HEK293 (cell line): ENCODE measurements at regions not wholly inside any gene's neighbourhood (a gene's known extent, or its start where the extent isn't known, plus 50 kb on each side); places are given as distances from the start of the nearest gene placed in this dataset.

ENCODE experiments used
- CTCF ChIA-PET: fragments of 350-600 bp; formaldehyde crosslinking; extraction: SDS; loops from one replicate; lab custom pipeline; 2021; ENCODE audit warnings: antibody characterized with exemption; lab: Yijun Ruan, JAX
- POLR2A ChIA-PET: fragments of 300-600 bp; formaldehyde crosslinking; extraction: SDS; loops from one replicate; lab custom pipeline; 2020; ENCODE audit warnings: antibody characterized with exemption, inconsistent platforms; lab: Yijun Ruan, JAX
- H3K27ac ChIP-seq: fragments of 200-500 bp; sonication (Bioruptor generic); 2 replicates; pipeline ENCODE4 v1.5.1; 2014; ENCODE audit warnings: low read depth, low read length, control low read depth, inconsistent platforms; ENCODE audit errors: extremely low read depth
- H3K36me3 ChIP-seq, 2 experiments: fragments of 200-500 bp in 1 of 2; sonication (Bioruptor generic) in 1 of 2; 1 replicate in 1 of 2; 2 replicates in 1 of 2; pipeline ENCODE4 v1.5.1; 2014 to 2017; ENCODE audit warnings: inconsistent platforms in 2 of 2, low read length in 2 of 2; ENCODE audit not compliant: control insufficient read depth in 2 of 2, insufficient read depth in 1 of 2
- H3K4me1 ChIP-seq: fragments of 200-500 bp; sonication (Bioruptor generic); 2 replicates; pipeline ENCODE4 v1.5.1; 2014; ENCODE audit warnings: mild to moderate bottlenecking, low read length, inconsistent platforms; ENCODE audit not compliant: control insufficient read depth, insufficient read depth
- H3K4me3 ChIP-seq: 2 replicates; pipeline ENCODE4 v1.5.1; 2011; ENCODE audit warnings: low read depth, mild to moderate bottlenecking, control low read depth, low read length, moderate library complexity
- H3K9me3 ChIP-seq: fragments of 200-500 bp; sonication (Bioruptor generic); 2 replicates; pipeline ENCODE4 v1.5.1; 2014; ENCODE audit warnings: low read depth, low read length, inconsistent platforms; ENCODE audit not compliant: control insufficient read depth, insufficient read depth
- GFI1B ChIP-seq: fragments of 450-650 bp; formaldehyde crosslinking; IDR thresholded peaks from 2 replicates; pipeline ENCODE4 v1.5.1; 2016; ENCODE audit warnings: missing biosample characterization, missing genetic modification characterization
- GLI2 ChIP-seq: fragments of 450-650 bp; formaldehyde crosslinking; IDR thresholded peaks from 2 replicates; pipeline ENCODE4; 2017; ENCODE audit warnings: missing biosample characterization, missing genetic modification characterization, low read depth, borderline replicate concordance
- HOXD13 ChIP-seq: sonication (generic); formaldehyde crosslinking; IDR thresholded peaks from 2 replicates; pipeline ENCODE4 v1.8.0; 2022; ENCODE audit warnings: missing genetic modification reagents, borderline replicate concordance
- KLF16 ChIP-seq: fragments of 450-650 bp; formaldehyde crosslinking; IDR thresholded peaks from 2 replicates; pipeline ENCODE4 v1.5.1; 2017; ENCODE audit warnings: missing biosample characterization, missing genetic modification characterization
- KLF8 ChIP-seq: fragments of 450-650 bp; formaldehyde crosslinking; IDR thresholded peaks from 2 replicates; pipeline ENCODE4 v1.5.1; 2016; ENCODE audit warnings: missing biosample characterization, missing genetic modification characterization
- OVOL3 ChIP-seq: fragments of 450-650 bp; formaldehyde crosslinking; IDR thresholded peaks from 2 replicates; pipeline ENCODE4 v1.5.1; 2016; ENCODE audit warnings: missing biosample characterization, missing genetic modification characterization
- WT1 ChIP-seq: fragments of 450-650 bp; formaldehyde crosslinking; IDR thresholded peaks from 2 replicates; pipeline ENCODE4 v1.5.1; 2016; ENCODE audit warnings: missing biosample characterization, missing genetic modification characterization
- ZBTB48 ChIP-seq: fragments of 450-650 bp; formaldehyde crosslinking; IDR thresholded peaks from 2 replicates; pipeline ENCODE4 v1.5.1; 2016; ENCODE audit warnings: missing biosample characterization, missing genetic modification characterization
- ZFP69B ChIP-seq: fragments of 450-650 bp; formaldehyde crosslinking; IDR thresholded peaks from 2 replicates; pipeline ENCODE4 v1.5.1; 2016; ENCODE audit warnings: missing biosample characterization, missing genetic modification characterization
- ZNF23 ChIP-seq: fragments of 450-650 bp; formaldehyde crosslinking; IDR thresholded peaks from 2 replicates; pipeline ENCODE4 v1.5.1; 2016; ENCODE audit warnings: missing biosample characterization, missing genetic modification characterization, borderline replicate concordance
- ZNF311 ChIP-seq: fragments of 450-650 bp; formaldehyde crosslinking; IDR thresholded peaks from 2 replicates; pipeline ENCODE4 v1.5.1; 2017; ENCODE audit warnings: missing biosample characterization, missing genetic modification characterization, borderline replicate concordance
- ZNF335 ChIP-seq: fragments of 450-650 bp; formaldehyde crosslinking; conservative IDR thresholded peaks from 2 replicates; pipeline ENCODE4 v1.5.1; 2016; ENCODE audit warnings: missing biosample characterization, missing genetic modification characterization
- ZNF521 ChIP-seq: fragments of 450-650 bp; formaldehyde crosslinking; IDR thresholded peaks from 2 replicates; pipeline ENCODE4 v1.5.1; 2017; ENCODE audit warnings: missing biosample characterization, mild to moderate bottlenecking, missing genetic modification characterization
- ZNF558 ChIP-seq: fragments of 450-650 bp; formaldehyde crosslinking; IDR thresholded peaks from 2 replicates; pipeline ENCODE4 v1.5.1; 2016; ENCODE audit warnings: missing biosample characterization, missing genetic modification characterization
- ZNF629 ChIP-seq: fragments of 450-650 bp; formaldehyde crosslinking; IDR thresholded peaks from 2 replicates; pipeline ENCODE4 v1.5.1; 2017; ENCODE audit warnings: missing biosample characterization, missing genetic modification characterization
- ZNF677 ChIP-seq: fragments of 450-650 bp; IDR thresholded peaks from 2 replicates; pipeline ENCODE4 v1.5.0; 2018; ENCODE audit warnings: missing biosample characterization, mild to moderate bottlenecking, missing genetic modification characterization, moderate library complexity
- ZNF701 ChIP-seq: fragments of 450-650 bp; formaldehyde crosslinking; IDR thresholded peaks from 2 replicates; pipeline ENCODE4 v1.5.1; 2016; ENCODE audit warnings: missing biosample characterization, missing genetic modification characterization
- ZNF777 ChIP-seq: fragments of 450-650 bp; formaldehyde crosslinking; IDR thresholded peaks from 2 replicates; pipeline ENCODE4 v1.5.1; 2017; ENCODE audit warnings: missing biosample characterization, missing genetic modification characterization, borderline replicate concordance
- TF ChIP-seq, protein P1 (sequence below): fragments of 450-650 bp; formaldehyde crosslinking; IDR thresholded peaks from 2 replicates; pipeline ENCODE4 v1.5.1; 2017; ENCODE audit warnings: missing biosample characterization, missing genetic modification characterization
- TF ChIP-seq, protein P2 (sequence below): fragments of 450-650 bp; formaldehyde crosslinking; IDR thresholded peaks from 2 replicates; pipeline ENCODE4 v1.5.1; 2016; ENCODE audit warnings: missing biosample characterization, missing genetic modification characterization
- TF ChIP-seq, protein P3 (sequence below): fragments of 450-650 bp; formaldehyde crosslinking; IDR thresholded peaks from 2 replicates; pipeline ENCODE4 v1.5.1; 2016; ENCODE audit warnings: missing biosample characterization, missing genetic modification characterization
- TF ChIP-seq, protein P4 (sequence below): fragments of 450-650 bp; formaldehyde crosslinking; IDR thresholded peaks from 2 replicates; pipeline ENCODE4 v1.5.1; 2017; ENCODE audit warnings: missing biosample characterization, missing genetic modification characterization
- TF ChIP-seq, protein P5 (sequence below): fragments of 450-650 bp; formaldehyde crosslinking; conservative IDR thresholded peaks from 2 replicates; pipeline ENCODE4 v1.5.1; 2016; ENCODE audit warnings: low read depth, missing biosample characterization, missing genetic modification characterization

DNA sequence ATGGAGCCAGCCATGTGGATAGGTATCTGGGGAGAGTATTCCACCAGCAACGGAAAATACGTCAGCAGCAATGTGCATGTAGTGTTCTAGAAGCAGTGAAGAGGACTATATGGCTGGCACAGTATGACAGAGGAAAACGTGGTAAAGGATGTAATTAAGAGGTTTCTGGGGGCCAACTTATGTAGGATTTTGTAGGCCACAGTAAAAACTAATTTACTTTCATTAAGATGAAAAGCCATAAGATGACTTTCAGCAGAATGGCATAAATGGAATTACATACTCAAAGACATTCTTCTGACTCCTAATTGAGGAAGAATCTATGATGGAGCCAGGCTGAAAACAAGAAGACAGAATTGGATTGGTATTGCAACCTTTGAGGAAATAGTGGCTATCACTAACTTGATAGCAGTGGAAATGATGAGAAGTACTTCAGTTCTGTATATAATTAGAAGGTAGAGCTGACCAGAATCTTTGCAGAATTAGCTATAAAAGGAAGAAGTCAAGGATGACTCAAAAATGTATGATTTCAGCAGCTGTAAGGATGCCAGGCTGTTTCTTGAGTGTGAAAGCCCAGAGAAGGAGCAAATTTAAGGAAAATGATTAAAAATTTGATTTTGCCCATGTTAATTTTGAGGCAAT is 156.7 kb downstream of the MBL2 start:
- no peak overlapping the region for H3K27ac ChIP-seq
- ChIA-PET CTCF (interaction anchor here (0.6 kb wide), 1 partner anchor 19 kb away, joined by 4 read pairs; no protein-coding TSS in a partner anchor), POLR2A (no interaction called here)
- no peaks in the 10 kb centered on the region for H3K36me3 ChIP-seq
- no peaks in the 10 kb centered on the region for H3K4me1 ChIP-seq
- no peak overlapping the region for H3K4me3 ChIP-seq
- TF ChIP-seq ZBTB48: no peak
- TF ChIP-seq ZNF777 (tag by site-specific recombination): no peak
- no peak for TF ChIP-seq ZNF558 (tag by site-specific recombination)
- no peak for TF ChIP-seq HOXD13
- TF ChIP-seq, protein P1, sequence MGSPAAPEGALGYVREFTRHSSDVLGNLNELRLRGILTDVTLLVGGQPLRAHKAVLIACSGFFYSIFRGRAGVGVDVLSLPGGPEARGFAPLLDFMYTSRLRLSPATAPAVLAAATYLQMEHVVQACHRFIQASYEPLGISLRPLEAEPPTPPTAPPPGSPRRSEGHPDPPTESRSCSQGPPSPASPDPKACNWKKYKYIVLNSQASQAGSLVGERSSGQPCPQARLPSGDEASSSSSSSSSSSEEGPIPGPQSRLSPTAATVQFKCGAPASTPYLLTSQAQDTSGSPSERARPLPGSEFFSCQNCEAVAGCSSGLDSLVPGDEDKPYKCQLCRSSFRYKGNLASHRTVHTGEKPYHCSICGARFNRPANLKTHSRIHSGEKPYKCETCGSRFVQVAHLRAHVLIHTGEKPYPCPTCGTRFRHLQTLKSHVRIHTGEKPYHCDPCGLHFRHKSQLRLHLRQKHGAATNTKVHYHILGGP (tag by site-specific recombination): no peak
- TF ChIP-seq, protein P2, sequence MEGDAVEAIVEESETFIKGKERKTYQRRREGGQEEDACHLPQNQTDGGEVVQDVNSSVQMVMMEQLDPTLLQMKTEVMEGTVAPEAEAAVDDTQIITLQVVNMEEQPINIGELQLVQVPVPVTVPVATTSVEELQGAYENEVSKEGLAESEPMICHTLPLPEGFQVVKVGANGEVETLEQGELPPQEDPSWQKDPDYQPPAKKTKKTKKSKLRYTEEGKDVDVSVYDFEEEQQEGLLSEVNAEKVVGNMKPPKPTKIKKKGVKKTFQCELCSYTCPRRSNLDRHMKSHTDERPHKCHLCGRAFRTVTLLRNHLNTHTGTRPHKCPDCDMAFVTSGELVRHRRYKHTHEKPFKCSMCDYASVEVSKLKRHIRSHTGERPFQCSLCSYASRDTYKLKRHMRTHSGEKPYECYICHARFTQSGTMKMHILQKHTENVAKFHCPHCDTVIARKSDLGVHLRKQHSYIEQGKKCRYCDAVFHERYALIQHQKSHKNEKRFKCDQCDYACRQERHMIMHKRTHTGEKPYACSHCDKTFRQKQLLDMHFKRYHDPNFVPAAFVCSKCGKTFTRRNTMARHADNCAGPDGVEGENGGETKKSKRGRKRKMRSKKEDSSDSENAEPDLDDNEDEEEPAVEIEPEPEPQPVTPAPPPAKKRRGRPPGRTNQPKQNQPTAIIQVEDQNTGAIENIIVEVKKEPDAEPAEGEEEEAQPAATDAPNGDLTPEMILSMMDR (tag by site-specific recombination): no peak
- TF ChIP-seq ZNF335 (tag by site-specific recombination): no peak
- no peak for TF ChIP-seq KLF16
- no peak for TF ChIP-seq OVOL3 (tag by site-specific recombination)
- no peak for TF ChIP-seq ZNF677 (tag by site-specific recombination)
- no peak for TF ChIP-seq ZNF311 (tag by site-specific recombination)
- TF ChIP-seq ZFP69B (tag by site-specific recombination): no peak
- no peak for TF ChIP-seq GLI2
- H3K9me3 ChIP-seq: no peaks in the 10 kb centered on the region

DNA sequence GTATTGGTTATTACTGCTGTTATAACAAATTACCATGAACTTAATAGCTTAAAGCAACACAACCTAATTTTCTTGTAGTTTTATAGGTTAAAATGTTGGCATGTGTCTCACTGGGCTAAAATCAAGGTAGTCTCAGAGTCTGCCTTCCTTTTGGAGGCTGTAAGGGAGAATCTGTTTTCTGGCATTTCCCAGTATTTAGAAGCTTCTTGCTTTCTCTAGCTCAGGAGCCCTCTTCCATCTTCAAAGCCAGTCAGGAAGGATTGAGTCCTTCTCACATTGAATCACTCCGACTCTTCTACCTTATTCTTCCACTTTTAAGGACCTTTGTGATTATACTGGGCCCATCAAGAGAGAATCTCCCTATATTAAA is 156.2 kb downstream of the MBL2 start:
- H3K36me3 ChIP-seq: no peaks in the 10 kb centered on the region
- no peak overlapping the region for H3K4me3 ChIP-seq
- no peaks in the 10 kb centered on the region for H3K4me1 ChIP-seq
- TF ChIP-seq, protein P3, sequence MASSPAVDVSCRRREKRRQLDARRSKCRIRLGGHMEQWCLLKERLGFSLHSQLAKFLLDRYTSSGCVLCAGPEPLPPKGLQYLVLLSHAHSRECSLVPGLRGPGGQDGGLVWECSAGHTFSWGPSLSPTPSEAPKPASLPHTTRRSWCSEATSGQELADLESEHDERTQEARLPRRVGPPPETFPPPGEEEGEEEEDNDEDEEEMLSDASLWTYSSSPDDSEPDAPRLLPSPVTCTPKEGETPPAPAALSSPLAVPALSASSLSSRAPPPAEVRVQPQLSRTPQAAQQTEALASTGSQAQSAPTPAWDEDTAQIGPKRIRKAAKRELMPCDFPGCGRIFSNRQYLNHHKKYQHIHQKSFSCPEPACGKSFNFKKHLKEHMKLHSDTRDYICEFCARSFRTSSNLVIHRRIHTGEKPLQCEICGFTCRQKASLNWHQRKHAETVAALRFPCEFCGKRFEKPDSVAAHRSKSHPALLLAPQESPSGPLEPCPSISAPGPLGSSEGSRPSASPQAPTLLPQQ: no peak
- no peak for TF ChIP-seq ZNF701 (tag by site-specific recombination)
- CTCF ChIA-PET: interaction anchor here (0.6 kb wide), 1 partner anchor 18 kb away, joined by 4 read pairs; no protein-coding TSS in a partner anchor
- H3K27ac ChIP-seq: no peak overlapping the region
- no peaks in the 10 kb centered on the region for H3K9me3 ChIP-seq
- POLR2A ChIA-PET: no interaction called here

DNA sequence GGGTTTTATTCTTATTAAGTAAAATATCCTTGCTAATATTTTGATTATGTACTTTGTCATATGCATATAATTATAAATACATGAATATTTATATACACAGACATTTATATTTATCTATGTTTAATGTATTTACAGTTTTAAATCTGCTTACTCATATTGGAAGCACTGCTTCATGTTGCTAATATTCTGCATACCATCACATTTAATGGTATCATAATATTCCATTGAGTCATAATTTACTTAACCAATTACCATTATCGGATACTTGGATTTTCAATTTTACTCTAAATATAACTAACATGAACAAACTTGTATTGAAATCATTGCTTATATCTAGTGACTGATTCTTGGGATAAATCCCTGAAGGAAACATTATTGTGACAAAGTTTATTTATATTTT is 155.2 kb downstream of the MBL2 start:
- no peaks in the 10 kb centered on the region for H3K36me3 ChIP-seq
- H3K27ac ChIP-seq: no peak overlapping the region
- ChIA-PET CTCF (interaction anchor here (0.8 to 1.4 kb wide), 2 partner anchors 27 to 112 kb away, joined by 4 read pairs; no protein-coding TSS in a partner anchor), POLR2A (no interaction called here)
- no peaks in the 10 kb centered on the region for H3K4me1 ChIP-seq
- H3K9me3 ChIP-seq: no peaks in the 10 kb centered on the region
- H3K4me3 ChIP-seq: no peak overlapping the region
- TF ChIP-seq ZNF23 (tag by site-specific recombination) (no peak), WT1 (tag by site-specific recombination) (no peak), ZNF521 (tag by site-specific recombination) (no peak), GFI1B (tag by site-specific recombination) (no peak), ZNF629 (tag by site-specific recombination) (no peak), KLF8 (tag by site-specific recombination) (no peak)
- TF ChIP-seq, protein P4, sequence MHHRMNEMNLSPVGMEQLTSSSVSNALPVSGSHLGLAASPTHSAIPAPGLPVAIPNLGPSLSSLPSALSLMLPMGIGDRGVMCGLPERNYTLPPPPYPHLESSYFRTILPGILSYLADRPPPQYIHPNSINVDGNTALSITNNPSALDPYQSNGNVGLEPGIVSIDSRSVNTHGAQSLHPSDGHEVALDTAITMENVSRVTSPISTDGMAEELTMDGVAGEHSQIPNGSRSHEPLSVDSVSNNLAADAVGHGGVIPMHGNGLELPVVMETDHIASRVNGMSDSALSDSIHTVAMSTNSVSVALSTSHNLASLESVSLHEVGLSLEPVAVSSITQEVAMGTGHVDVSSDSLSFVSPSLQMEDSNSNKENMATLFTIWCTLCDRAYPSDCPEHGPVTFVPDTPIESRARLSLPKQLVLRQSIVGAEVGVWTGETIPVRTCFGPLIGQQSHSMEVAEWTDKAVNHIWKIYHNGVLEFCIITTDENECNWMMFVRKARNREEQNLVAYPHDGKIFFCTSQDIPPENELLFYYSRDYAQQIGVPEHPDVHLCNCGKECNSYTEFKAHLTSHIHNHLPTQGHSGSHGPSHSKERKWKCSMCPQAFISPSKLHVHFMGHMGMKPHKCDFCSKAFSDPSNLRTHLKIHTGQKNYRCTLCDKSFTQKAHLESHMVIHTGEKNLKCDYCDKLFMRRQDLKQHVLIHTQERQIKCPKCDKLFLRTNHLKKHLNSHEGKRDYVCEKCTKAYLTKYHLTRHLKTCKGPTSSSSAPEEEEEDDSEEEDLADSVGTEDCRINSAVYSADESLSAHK (tag by site-specific recombination): no peak
- TF ChIP-seq, protein P5, sequence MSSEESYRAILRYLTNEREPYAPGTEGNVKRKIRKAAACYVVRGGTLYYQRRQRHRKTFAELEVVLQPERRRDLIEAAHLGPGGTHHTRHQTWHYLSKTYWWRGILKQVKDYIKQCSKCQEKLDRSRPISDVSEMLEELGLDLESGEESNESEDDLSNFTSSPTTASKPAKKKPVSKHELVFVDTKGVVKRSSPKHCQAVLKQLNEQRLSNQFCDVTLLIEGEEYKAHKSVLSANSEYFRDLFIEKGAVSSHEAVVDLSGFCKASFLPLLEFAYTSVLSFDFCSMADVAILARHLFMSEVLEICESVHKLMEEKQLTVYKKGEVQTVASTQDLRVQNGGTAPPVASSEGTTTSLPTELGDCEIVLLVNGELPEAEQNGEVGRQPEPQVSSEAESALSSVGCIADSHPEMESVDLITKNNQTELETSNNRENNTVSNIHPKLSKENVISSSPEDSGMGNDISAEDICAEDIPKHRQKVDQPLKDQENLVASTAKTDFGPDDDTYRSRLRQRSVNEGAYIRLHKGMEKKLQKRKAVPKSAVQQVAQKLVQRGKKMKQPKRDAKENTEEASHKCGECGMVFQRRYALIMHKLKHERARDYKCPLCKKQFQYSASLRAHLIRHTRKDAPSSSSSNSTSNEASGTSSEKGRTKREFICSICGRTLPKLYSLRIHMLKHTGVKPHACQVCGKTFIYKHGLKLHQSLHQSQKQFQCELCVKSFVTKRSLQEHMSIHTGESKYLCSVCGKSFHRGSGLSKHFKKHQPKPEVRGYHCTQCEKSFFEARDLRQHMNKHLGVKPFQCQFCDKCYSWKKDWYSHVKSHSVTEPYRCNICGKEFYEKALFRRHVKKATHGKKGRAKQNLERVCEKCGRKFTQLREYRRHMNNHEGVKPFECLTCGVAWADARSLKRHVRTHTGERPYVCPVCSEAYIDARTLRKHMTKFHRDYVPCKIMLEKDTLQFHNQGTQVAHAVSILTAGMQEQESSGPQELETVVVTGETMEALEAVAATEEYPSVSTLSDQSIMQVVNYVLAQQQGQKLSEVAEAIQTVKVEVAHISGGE (tag by site-specific recombination): no peak
